ENCODE measurements at regions not wholly inside any gene's neighbourhood (a gene's known extent, or its start where the extent isn't known, plus 50 kb on each side); places are given as distances from the start of the nearest gene placed in this dataset.

GRCh38 chr2:156818221-156818620 is 382.0 kb downstream of the GPD2 start:
- no peak for DNase-seq (ENCODE audit: low read depth)
- no peak overlapping the region for H3K4me3 ChIP-seq (ENCODE audit: low read depth, low read length)
- TF ChIP-seq, protein P1, sequence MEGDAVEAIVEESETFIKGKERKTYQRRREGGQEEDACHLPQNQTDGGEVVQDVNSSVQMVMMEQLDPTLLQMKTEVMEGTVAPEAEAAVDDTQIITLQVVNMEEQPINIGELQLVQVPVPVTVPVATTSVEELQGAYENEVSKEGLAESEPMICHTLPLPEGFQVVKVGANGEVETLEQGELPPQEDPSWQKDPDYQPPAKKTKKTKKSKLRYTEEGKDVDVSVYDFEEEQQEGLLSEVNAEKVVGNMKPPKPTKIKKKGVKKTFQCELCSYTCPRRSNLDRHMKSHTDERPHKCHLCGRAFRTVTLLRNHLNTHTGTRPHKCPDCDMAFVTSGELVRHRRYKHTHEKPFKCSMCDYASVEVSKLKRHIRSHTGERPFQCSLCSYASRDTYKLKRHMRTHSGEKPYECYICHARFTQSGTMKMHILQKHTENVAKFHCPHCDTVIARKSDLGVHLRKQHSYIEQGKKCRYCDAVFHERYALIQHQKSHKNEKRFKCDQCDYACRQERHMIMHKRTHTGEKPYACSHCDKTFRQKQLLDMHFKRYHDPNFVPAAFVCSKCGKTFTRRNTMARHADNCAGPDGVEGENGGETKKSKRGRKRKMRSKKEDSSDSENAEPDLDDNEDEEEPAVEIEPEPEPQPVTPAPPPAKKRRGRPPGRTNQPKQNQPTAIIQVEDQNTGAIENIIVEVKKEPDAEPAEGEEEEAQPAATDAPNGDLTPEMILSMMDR (IDR thresholded peaks at IDR 0.05; ENCODE audit: control insufficient read depth, extremely low read depth, insufficient read depth): no peak

GRCh38 chr2:156818944-156819343 is 382.8 kb downstream of the GPD2 start:
- no peak for DNase-seq (ENCODE audit: low read depth)
- TF ChIP-seq, protein P1 (IDR thresholded peaks at IDR 0.05; ENCODE audit: control insufficient read depth, extremely low read depth, insufficient read depth): no peak
- no peak overlapping the region for H3K4me3 ChIP-seq (ENCODE audit: low read depth, low read length)

GRCh38 chr2:156826341-156826933 is 390.3 kb downstream of the GPD2 start:
- TF ChIP-seq, protein P1 (IDR thresholded peaks at IDR 0.05; ENCODE audit: control insufficient read depth, extremely low read depth, insufficient read depth): no peak
- DNase-seq (ENCODE audit: low read depth): no peak
- H3K4me3 ChIP-seq (ENCODE audit: low read depth, low read length): no peak overlapping the region

DNA sequence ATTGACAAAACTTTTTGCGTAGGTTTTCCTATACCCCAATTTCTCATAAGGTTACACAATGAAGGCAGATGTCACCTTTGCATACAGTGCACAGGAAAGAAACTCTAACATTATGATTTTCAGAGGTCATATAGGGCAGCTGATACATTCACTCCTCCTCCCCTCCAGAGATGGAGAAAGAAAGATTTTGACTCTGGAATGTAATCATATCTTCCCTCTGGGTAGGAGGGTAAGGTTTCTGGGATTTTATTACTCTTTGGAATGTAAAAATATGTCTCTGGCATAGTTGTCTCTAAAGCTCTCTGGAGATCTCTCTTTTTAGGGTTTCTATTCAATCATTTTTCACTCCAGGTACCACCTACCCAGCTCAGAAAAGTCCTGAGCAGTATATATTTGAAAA is 398.3 kb downstream of the GPD2 start:
- TF ChIP-seq, protein P1 (IDR thresholded peaks at IDR 0.05; ENCODE audit: control insufficient read depth, extremely low read depth, insufficient read depth): no peak
- H3K4me3 ChIP-seq (ENCODE audit: low read depth, low read length): no peak overlapping the region
- DNase-seq (ENCODE audit: low read depth): no peak

DNA sequence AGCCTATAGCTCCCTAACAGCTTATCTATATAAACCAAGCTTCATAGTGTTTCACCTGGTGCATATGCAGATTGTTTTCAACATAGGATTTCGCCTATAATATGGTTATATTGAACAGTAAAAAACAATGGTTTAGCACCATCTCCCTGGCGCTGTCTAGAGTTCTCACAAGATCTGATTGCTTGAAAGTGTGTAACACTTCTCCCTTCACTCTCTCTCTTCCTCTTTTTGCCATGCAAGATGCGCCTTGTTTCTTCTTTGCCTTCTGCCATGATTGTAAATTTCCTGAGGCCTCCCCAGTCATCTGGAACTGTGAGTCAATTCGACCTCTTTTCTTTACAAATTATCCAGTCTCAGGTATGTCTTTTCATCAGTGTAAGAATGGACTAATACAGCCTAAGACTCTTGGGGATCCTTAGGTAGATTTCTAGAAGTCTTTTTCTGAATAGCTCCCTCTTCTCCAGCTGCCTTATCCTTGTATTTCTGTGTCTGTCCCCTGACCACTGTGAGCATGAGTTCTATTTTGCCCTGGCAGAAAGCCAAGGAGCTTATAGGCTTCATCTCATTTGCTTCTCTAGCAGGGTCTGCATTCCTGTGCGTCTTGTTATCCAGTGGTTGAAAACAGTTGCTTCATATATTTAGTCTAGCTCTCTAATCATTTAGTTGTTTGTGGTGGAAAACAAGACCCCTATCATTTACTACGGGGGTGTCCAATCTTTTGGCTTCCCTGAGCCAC is 401.6 kb downstream of the GPD2 start:
- no peak overlapping the region for H3K4me3 ChIP-seq (ENCODE audit: low read depth, low read length)
- DNase-seq (ENCODE audit: low read depth): no peak
- TF ChIP-seq, protein P1 (IDR thresholded peaks at IDR 0.05; ENCODE audit: control insufficient read depth, extremely low read depth, insufficient read depth): no peak

DNA sequence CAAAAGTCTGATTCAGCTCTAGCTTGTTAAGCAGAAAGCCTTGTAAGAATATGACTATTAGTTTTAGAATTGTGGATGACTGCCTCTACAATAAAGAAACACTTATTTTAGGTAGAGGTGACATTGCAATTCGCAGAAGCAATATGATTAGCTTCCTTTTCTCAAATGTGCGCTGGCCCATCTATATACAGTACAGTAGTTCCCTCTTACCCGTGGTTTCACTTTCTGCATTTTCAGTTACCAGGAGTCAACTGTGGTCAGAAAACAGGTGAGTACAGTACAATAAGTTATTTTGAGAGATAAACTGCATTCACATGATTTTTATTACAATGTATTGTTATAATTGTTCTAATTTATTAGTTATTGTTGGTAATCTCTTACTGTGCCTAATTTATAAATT is 405.1 kb downstream of the GPD2 start:
- DNase-seq (ENCODE audit: low read depth): no peak
- no peak overlapping the region for H3K4me3 ChIP-seq (ENCODE audit: low read depth, low read length)
- TF ChIP-seq, protein P1 (IDR thresholded peaks at IDR 0.05; ENCODE audit: control insufficient read depth, extremely low read depth, insufficient read depth): no peak
